IPS DF 6.9 (cell line): ENCODE measurements at regions not wholly inside any gene's neighbourhood (a gene's known extent, or its start where the extent isn't known, plus 50 kb on each side); places are given as distances from the start of the nearest gene placed in this dataset.

ENCODE experiments used
- DNase-seq: peaks from one replicate; pipeline ENCODE4 v3.0.0-alpha.2; 2013; ENCODE audit warnings: low read depth, low spot score
- H3K27ac ChIP-seq: one replicate; pipeline ENCODE4 v1.5.1; 2013; ENCODE audit warnings: low read length, control low read depth
- H3K27me3 ChIP-seq: 2 replicates; pipeline ENCODE4 v1.6.1; 2013; ENCODE audit warnings: mild to moderate bottlenecking, low read length; ENCODE audit not compliant: control insufficient read depth, insufficient read depth
- H3K36me3 ChIP-seq: 2 replicates; pipeline ENCODE4 v1.6.1; 2013; ENCODE audit warnings: low read length; ENCODE audit not compliant: control insufficient read depth, insufficient read depth
- H3K4me1 ChIP-seq: 2 replicates; pipeline ENCODE4 v1.6.1; 2013; ENCODE audit warnings: low read length; ENCODE audit not compliant: control insufficient read depth, insufficient read depth
- H3K4me3 ChIP-seq: 2 replicates; pipeline ENCODE4 v1.5.1; 2013; ENCODE audit warnings: mild to moderate bottlenecking, low read length
- H3K9me3 ChIP-seq: 2 replicates; pipeline ENCODE4 v1.6.1; 2013; ENCODE audit warnings: low read length, inconsistent platforms; ENCODE audit not compliant: control insufficient read depth, insufficient read depth
- WGBS: extraction: QIAGEN DNeasy Blood & Tissue Kit; methylation state at CpG from one replicate; pipeline ENCODE4 v1.1.7; 2013; ENCODE audit warnings: mixed read lengths, missing lambda C conversion rate; ENCODE audit not compliant: insufficient read length, insufficient coverage; 5-methylcytosine and 5-hydroxymethylcytosine counted together

- Histone ChIP-seq H3K27me3 (no peaks in the 10 kb centered on the region), H3K9me3 (no peaks in the 10 kb centered on the region), H3K4me1 (no peaks in the 10 kb centered on the region; the same call in 1 of the 2 replicates), H3K36me3 (no peaks in the 10 kb centered on the region), H3K27ac (no peak overlapping the region), H3K4me3 (no peak overlapping the region)
- no peak for DNase-seq
- WGBS: no CpG with 5 or more reads among the region's 3 CpGs
These were observed 98.4 kb upstream of the MAN1A1 start for GRCh38 chr6:119447921-119448320.

- no peaks in the 10 kb centered on the region; the same call in 1 of the 2 replicates for H3K4me1 ChIP-seq
- no peak overlapping the region for H3K27ac ChIP-seq
- no peaks in the 10 kb centered on the region for H3K27me3 ChIP-seq
- H3K4me3 ChIP-seq: no peak overlapping the region
- no peaks in the 10 kb centered on the region for H3K36me3 ChIP-seq
- WGBS: no CpG with 5 or more reads among the region's 2 CpGs
- no peak for DNase-seq
- no peaks in the 10 kb centered on the region for H3K9me3 ChIP-seq
These were observed 97.0 kb upstream of the MAN1A1 start for GRCh38 chr6:119446609-119447008.

GRCh38 chr6:119446115-119446554 is 96.6 kb upstream of the MAN1A1 start:
- no peaks in the 10 kb centered on the region for H3K36me3 ChIP-seq
- H3K4me3 ChIP-seq: no peak overlapping the region
- no peaks in the 10 kb centered on the region for H3K27me3 ChIP-seq
- no CpG with 5 or more reads among the region's 1 CpG for WGBS
- DNase-seq: no peak
- no peaks in the 10 kb centered on the region; the same call in 1 of the 2 replicates for H3K4me1 ChIP-seq
- H3K27ac ChIP-seq: no peak overlapping the region
- no peaks in the 10 kb centered on the region for H3K9me3 ChIP-seq

GRCh38 chr6:119445666-119446065 is 96.1 kb upstream of the MAN1A1 start:
- H3K4me3 ChIP-seq: no peak overlapping the region
- H3K36me3 ChIP-seq: no peaks in the 10 kb centered on the region
- no peaks in the 10 kb centered on the region for H3K9me3 ChIP-seq
- no peak overlapping the region for H3K27ac ChIP-seq
- H3K27me3 ChIP-seq: no peaks in the 10 kb centered on the region
- DNase-seq: no peak
- no CpG with 5 or more reads among the region's 4 CpGs for WGBS
- no peaks in the 10 kb centered on the region; the same call in 1 of the 2 replicates for H3K4me1 ChIP-seq

- no CpG with 5 or more reads among the region's 4 CpGs for WGBS
- Histone ChIP-seq H3K27me3 (no peaks in the 10 kb centered on the region), H3K9me3 (no peaks in the 10 kb centered on the region), H3K4me1 (no peaks in the 10 kb centered on the region; the same call in 1 of the 2 replicates), H3K4me3 (no peak overlapping the region), H3K36me3 (no peaks in the 10 kb centered on the region), H3K27ac (no peak overlapping the region)
- DNase-seq: no peak
These were observed 95.3 kb upstream of the MAN1A1 start for GRCh38 chr6:119444642-119445557.

- no peak overlapping the region for H3K27ac ChIP-seq
- no peaks in the 10 kb centered on the region for H3K27me3 ChIP-seq
- DNase-seq: no peak
- H3K4me1 ChIP-seq: no peaks in the 10 kb centered on the region; the same call in 1 of the 2 replicates
- H3K9me3 ChIP-seq: no peaks in the 10 kb centered on the region
- H3K36me3 ChIP-seq: no peaks in the 10 kb centered on the region
- no peak overlapping the region for H3K4me3 ChIP-seq
- no CpG with 5 or more reads among the region's 7 CpGs for WGBS
These were observed 94.6 kb upstream of the MAN1A1 start for GRCh38 chr6:119443993-119444641.

GRCh38 chr6:119442776-119443184 is 93.2 kb upstream of the MAN1A1 start:
- Histone ChIP-seq H3K27me3 (no peaks in the 10 kb centered on the region), H3K4me3 (no peak overlapping the region), H3K4me1 (no peaks in the 10 kb centered on the region; the same call in 1 of the 2 replicates), H3K9me3 (no peaks in the 10 kb centered on the region), H3K36me3 (no peaks in the 10 kb centered on the region), H3K27ac (no peak overlapping the region)
- WGBS: no CpG with 5 or more reads among the region's 9 CpGs
- DNase-seq: no peak

GRCh38 chr6:119440953-119441352 is 91.4 kb upstream of the MAN1A1 start:
- no peak overlapping the region for H3K4me3 ChIP-seq
- H3K27ac ChIP-seq: no peak overlapping the region
- H3K9me3 ChIP-seq: no peaks in the 10 kb centered on the region
- H3K36me3 ChIP-seq: no peaks in the 10 kb centered on the region
- H3K4me1 ChIP-seq: no peaks in the 10 kb centered on the region; the same call in 1 of the 2 replicates
- DNase-seq: no peak
- H3K27me3 ChIP-seq: no peaks in the 10 kb centered on the region
- WGBS: no CpG with 5 or more reads among the region's 37 CpGs

- H3K4me1 ChIP-seq: no peaks in the 10 kb centered on the region
- H3K27ac ChIP-seq: no peak overlapping the region
- no peaks in the 10 kb centered on the region for H3K27me3 ChIP-seq
- no peaks in the 10 kb centered on the region for H3K9me3 ChIP-seq
- no peak for DNase-seq
- WGBS: no CpG with 5 or more reads among the region's 3 CpGs
- no peak overlapping the region for H3K4me3 ChIP-seq
- H3K36me3 ChIP-seq: no peaks in the 10 kb centered on the region
These were observed 87.0 kb upstream of the MAN1A1 start for GRCh38 chr6:119436583-119436982.

- H3K4me3 ChIP-seq: no peak overlapping the region
- H3K27me3 ChIP-seq: no peaks in the 10 kb centered on the region
- WGBS: no CpG with 5 or more reads among the region's 1 CpG
- no peaks in the 10 kb centered on the region for H3K9me3 ChIP-seq
- DNase-seq: no peak
- no peak overlapping the region for H3K27ac ChIP-seq
- H3K36me3 ChIP-seq: no peaks in the 10 kb centered on the region
- H3K4me1 ChIP-seq: no peaks in the 10 kb centered on the region
These were observed 82.2 kb upstream of the MAN1A1 start for GRCh38 chr6:119431799-119432198.
